ENCODE measurements at regions not wholly inside any gene's neighbourhood (a gene's known extent, or its start where the extent isn't known, plus 50 kb on each side); places are given as distances from the start of the nearest gene placed in this dataset.

GRCh38 chr3:170780955-170781354 is 89.0 kb downstream of the RPL22L1 start:
- no peak for DNase-seq (ENCODE audit: low read depth in 2 of 2)

- no peak for DNase-seq (ENCODE audit: low read depth in 2 of 2)
Observed at GRCh38 chr3:170780471-170780870, 89.5 kb downstream of the RPL22L1 start.

- no peak for DNase-seq (ENCODE audit: low read depth in 2 of 2)
Observed at GRCh38 chr3:170778240-170779217, 91.5 kb downstream of the RPL22L1 start.

GRCh38 chr3:170777564-170777926 is 92.5 kb downstream of the RPL22L1 start:
- no peak for DNase-seq (ENCODE audit: low read depth in 2 of 2)

DNA sequence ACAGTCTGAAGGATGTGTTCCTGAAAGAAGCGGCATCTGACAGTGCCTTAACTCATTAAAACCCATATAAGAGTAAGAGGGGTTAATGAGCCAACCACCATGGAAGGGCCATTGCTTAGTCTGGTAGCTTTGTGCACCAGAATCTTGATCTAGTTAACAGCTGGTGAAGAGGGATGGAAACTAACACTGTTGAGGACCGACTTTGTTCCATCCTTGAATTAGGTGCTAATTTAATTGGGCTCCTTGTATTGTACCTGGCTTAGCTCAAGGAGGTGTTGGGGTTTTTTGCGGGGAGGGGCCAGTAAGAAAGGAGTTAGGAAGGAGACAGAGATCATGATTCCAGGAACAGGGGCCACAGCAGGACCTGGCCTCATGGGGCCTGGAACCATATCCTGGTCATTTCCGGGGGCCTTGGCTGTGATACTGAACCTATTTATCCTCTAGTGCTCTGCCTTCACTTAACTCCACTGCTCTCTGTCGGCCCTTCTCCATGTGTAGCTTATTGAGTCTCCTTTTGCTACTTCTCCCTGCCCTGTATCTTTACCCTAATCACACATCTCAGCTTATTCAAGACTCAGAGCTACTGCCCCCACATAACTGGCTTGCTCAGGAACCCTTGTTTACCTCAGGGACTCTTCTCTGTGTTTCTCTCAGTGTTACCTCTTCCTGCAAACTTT is 93.0 kb downstream of the RPL22L1 start:
- no peak for DNase-seq (ENCODE audit: low read depth in 2 of 2)

GRCh38 chr3:170773682-170774425 is 96.1 kb downstream of the RPL22L1 start:
- DNase-seq (ENCODE audit: low read depth in 2 of 2), result no peak

- no peak for DNase-seq (ENCODE audit: low read depth in 2 of 2)
Observed at GRCh38 chr3:170772175-170772574, 97.8 kb downstream of the RPL22L1 start.

GRCh38 chr3:170768334-170768801 is 101.6 kb downstream of the RPL22L1 start:
- no peak for DNase-seq (ENCODE audit: low read depth in 2 of 2)

DNA sequence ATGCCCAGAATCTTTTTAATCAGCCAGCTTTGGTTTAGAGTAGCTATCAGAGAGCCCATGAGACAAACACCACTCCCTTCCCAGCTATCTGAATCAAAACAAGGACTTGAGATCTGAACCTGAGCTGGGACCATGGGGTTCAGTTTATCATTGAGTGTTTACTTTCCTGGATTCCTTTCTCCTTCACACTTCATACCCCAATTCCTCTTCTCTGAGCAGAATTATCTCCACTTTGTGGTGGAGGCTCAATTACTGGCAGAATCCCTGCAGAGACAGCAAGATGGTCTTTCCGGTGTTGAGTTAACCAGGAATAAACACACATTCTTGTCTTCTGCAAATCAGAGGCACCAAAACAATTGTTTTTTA is 102.4 kb downstream of the RPL22L1 start:
- DNase-seq (ENCODE audit: low read depth in 2 of 2), result no peak

DNA sequence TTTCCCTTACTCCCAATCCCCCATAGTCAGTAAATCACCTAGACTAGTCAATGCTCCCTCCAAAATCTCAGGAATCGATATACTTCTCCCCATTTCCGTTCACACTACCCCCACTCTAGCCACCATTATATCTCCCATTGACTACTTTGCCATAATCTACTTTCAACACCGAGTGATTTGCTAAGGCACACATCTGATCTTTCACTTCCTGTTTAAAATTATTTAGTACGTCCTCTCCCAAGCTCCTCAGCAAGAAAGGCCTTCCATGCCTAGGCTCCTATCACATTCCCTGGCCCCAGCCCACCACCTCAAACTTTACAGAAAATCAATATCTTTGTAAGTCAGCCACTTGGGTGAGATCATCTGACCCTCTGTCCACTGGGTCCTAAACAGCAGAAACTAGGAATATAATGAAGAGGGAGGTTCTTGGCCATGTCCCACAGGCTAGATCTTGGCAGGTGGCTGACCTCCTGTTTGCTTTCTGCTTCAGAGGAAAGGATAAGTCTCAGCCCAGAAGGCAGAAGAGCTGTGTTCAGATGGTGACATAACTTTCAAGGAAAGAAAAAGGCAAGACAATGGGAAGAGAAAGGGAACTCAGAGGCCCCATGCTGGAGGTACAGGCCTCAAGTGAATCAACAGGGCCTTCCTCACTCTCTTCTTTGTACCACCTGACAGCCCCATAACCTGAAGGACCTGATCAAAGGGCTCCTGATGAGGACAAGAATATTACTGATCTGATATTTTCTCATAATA is 103.0 kb downstream of the RPL22L1 start:
- no peak for DNase-seq (ENCODE audit: low read depth in 2 of 2)

GRCh38 chr3:170766253-170766652 is 103.7 kb downstream of the RPL22L1 start:
- DNase-seq (ENCODE audit: low read depth in 2 of 2), result no peak

GRCh38 chr3:170765419-170766078 is 104.4 kb downstream of the RPL22L1 start:
- no peak for DNase-seq (ENCODE audit: low read depth in 2 of 2)

GRCh38 chr3:170764017-170764416 is 106.0 kb downstream of the RPL22L1 start:
- no peak for DNase-seq (ENCODE audit: low read depth in 2 of 2)

GRCh38 chr3:170762064-170762463 is 107.9 kb downstream of the RPL22L1 start:
- no peak for DNase-seq (ENCODE audit: low read depth in 2 of 2)

GRCh38 chr3:170761103-170761502 is 108.9 kb downstream of the RPL22L1 start:
- no peak for DNase-seq (ENCODE audit: low read depth in 2 of 2)

GRCh38 chr3:170760174-170760526 is 109.8 kb downstream of the RPL22L1 start:
- DNase-seq (ENCODE audit: low read depth in 2 of 2), result no peak

DNA sequence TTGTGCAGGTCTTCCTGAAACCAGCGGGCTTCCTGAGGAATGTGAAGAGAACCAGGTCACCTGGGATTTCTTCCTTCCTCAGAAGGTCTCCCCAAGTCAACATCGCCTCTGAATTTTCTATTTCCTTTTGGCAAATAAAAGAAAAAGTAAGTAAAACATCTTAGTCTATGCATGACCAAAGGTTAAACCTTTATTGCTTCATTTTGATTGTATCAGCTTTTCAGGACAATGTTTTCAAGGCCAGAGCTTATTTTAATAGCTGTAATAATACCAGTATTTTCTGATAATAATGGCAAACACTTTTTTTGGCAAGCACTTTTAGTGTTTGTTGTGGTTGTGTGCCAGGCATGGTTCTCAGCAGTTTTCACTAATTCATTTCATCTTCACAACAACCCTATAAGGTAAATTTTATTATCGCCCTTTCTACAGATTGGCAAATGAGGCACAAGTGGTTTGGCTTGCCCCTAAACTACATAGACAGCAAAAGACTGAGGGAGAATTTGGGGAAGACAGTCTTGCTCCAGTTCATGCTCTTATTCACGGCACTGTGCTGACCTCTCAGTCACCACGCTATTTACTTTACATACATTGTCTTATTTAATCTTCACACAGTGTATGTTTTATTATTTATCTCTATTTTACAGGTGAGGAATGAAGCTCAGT is 110.4 kb downstream of the RPL22L1 start:
- DNase-seq (ENCODE audit: low read depth in 2 of 2), result no peak

DNA sequence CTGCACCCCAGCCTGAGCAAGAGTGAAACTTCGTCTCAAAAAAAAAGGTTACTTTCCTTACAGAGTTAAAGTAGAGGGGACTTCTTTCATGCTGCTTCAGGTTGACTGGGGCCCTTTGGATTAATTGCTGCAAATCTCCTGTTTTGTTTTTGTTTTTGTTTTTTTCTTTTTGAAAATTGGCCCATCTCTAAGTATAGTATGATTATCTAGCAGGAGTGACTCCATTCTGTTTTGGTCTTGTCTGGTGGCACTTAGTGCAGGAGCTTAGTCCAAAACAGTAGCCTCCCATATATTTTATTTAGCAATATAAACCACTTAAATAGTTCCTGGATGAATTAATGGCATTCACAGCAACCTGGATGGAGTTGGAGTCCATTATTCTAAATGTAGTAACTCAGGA is 113.0 kb downstream of the RPL22L1 start:
- no peak for DNase-seq (ENCODE audit: low read depth in 2 of 2)

DNA sequence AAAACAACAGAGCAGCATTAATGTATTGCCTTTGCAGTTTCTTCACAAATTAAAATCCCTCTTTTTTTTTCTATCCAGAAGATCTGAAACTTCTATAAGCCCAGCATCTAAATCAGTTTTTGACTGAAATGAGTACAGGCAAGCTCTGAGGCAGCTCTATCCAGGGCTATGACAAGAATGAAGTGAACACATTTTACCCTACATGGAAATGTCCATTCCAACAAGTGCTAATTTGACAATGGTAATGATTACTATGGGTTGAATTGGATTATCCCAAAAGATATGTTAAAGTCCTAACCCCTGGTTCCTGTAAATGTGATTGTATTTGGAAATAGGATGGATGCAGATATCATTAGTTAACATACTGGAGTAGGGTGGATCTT is 115.7 kb downstream of the RPL22L1 start:
- no peak for DNase-seq (ENCODE audit: low read depth in 2 of 2)

DNA sequence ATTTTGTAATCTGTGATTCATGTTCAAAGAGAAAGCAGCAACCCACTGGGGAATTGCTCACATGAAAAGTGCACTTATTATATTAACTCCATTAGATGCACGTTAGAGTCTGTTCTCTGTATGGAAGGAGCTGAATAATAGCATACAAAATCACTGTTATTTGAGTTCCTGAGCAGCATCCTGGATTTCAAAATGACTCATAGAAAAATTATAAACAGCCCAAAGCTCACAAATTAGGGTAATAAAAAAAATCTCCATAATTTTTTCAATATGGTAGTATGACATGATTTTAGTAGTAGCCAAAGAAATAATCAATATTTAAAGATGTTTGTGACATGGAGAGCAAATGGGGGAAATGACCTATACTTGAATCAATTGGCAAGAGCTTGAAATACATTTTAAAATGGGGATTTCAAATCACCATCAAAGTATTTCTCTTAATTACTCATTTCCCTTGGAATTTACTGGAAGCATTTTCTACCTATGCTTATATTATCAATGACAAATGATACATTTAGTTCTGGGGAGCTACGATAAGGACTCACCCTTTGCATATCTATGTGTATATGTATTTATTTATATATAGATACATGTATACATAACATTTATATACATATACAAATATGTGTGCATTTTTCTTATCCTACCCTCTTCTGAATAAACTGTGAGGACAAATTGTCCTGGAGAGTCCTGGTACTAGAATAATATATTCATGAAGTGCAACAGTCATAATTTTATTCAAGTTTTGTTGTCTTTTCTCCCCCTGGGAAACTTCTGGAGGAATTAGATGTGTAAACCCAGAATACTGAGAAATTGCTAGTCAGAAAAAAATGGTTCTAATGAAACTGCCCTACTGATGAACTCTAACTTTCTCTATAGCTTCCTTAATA is 116.3 kb downstream of the RPL22L1 start:
- DNase-seq (ENCODE audit: low read depth in 2 of 2), result no peak
